GM12878 (cell line): ENCODE measurements at regions not wholly inside any gene's neighbourhood (a gene's known extent, or its start where the extent isn't known, plus 50 kb on each side); places are given as distances from the start of the nearest gene placed in this dataset.

Experiments used
- E4F1 ChIP-seq: fragments of 450-650 bp; IDR thresholded peaks from 2 replicates; pipeline ENCODE4 v1.6.1; 2018; ENCODE audit warnings: borderline replicate concordance, mild to moderate bottlenecking; ENCODE audit not compliant: partially characterized antibody
- ZBTB33 ChIP-seq: fragments of 450-650 bp; IDR thresholded peaks from 2 replicates; pipeline ENCODE4 v1.6.1; 2017; ENCODE audit warnings: mild to moderate bottlenecking
- ZNF592 ChIP-seq: fragments of 450-650 bp; IDR thresholded peaks from 2 replicates; pipeline ENCODE4 v1.6.1; 2017; ENCODE audit warnings: mild to moderate bottlenecking, moderate library complexity

- TF ChIP-seq ZNF592 (no peak), E4F1 (no peak), ZBTB33 (no peak)
Measured at GRCh38 chr1:47495176-47495713, 57.4 kb downstream of the FOXD2 start (continued).
